ENCODE measurements at regions not wholly inside any gene's neighbourhood (a gene's known extent, or its start where the extent isn't known, plus 50 kb on each side); places are given as distances from the start of the nearest gene placed in this dataset.
A peak's percentile ranks its signal among the peaks of the same experiment; 100 is the strongest.

GRCh38 chr7:113561446-113561845 is 357.4 kb downstream of the PPP1R3A start:
- BruUV-seq (replicated peaks) = no TSS peak

GRCh38 chr7:113550966-113551365 is 367.8 kb downstream of the PPP1R3A start:
- Mint-ChIP-seq H3K4me3 (ENCODE audit: unreplicated experiment) (no peak overlapping the region), H3K9me3 (ENCODE audit: unreplicated experiment) (peaks cover 12% of the 10 kb centered on the region), H3K4me1 (ENCODE audit: insufficient read depth, unreplicated experiment) (peaks cover 5% of the 10 kb centered on the region), H3K27me3 (ENCODE audit: insufficient read depth, unreplicated experiment) (no peaks in the 10 kb centered on the region), H3K36me3 (ENCODE audit: insufficient read depth, unreplicated experiment) (no peaks in the 10 kb centered on the region), H3K27ac (ENCODE audit: low read depth, unreplicated experiment) (no peak overlapping the region)
- ChIA-PET CTCF (interaction anchor here (0.6 kb wide), 1 partner anchor 51 kb away, joined by 3 read pairs; no protein-coding TSS in a partner anchor), POLR2A (no interaction called here)
- no peak for TF ChIP-seq CTCF (IDR thresholded peaks at IDR 0.05; ENCODE audit: unreplicated experiment)
- no TSS peak for BruUV-seq (replicated peaks)
- intact Hi-C loops (cut with micrococcal nuclease) = no loop called here
- DNase-seq (ENCODE audit: unreplicated experiment) = no peak

More at GRCh38 chr7:113561446-113561845, 357.4 kb downstream of the PPP1R3A start:
- CTCF ChIA-PET = interaction anchor here (0.6 to 1.1 kb wide), 3 partner anchors 13 to 138 kb away, joined by 3 to 7 read pairs (median 3); no protein-coding TSS in a partner anchor
- intact Hi-C loops (cut with micrococcal nuclease) = no loop called here
- Mint-ChIP-seq H3K4me3 (ENCODE audit: unreplicated experiment) (peak overlapping the region; percentile 5), H3K27me3 (ENCODE audit: insufficient read depth, unreplicated experiment) (no peaks in the 10 kb centered on the region), H3K4me1 (ENCODE audit: insufficient read depth, unreplicated experiment) (peaks cover 12% of the 10 kb centered on the region), H3K9me3 (ENCODE audit: unreplicated experiment) (no peaks in the 10 kb centered on the region), H3K36me3 (ENCODE audit: insufficient read depth, unreplicated experiment) (no peaks in the 10 kb centered on the region), H3K27ac (ENCODE audit: low read depth, unreplicated experiment) (peak overlapping the region; percentile 40)
- POLR2A ChIA-PET = interaction anchor here (0.7 to 1.3 kb wide), 3 partner anchors 8 to 33 kb away, joined by 3 to 4 read pairs (median 3); no protein-coding TSS in a partner anchor
- DNase-seq (ENCODE audit: unreplicated experiment) = peak; percentile 69
- TF ChIP-seq CTCF (IDR thresholded peaks at IDR 0.05; ENCODE audit: unreplicated experiment) = no peak

- peaks cover 5% of the 10 kb centered on the region for H3K4me1 Mint-ChIP-seq (ENCODE audit: insufficient read depth, unreplicated experiment)
- DNase-seq (ENCODE audit: unreplicated experiment) = peak; percentile 26
- no peak overlapping the region for H3K4me3 Mint-ChIP-seq (ENCODE audit: unreplicated experiment)
- BruUV-seq (replicated peaks) = no TSS peak
- H3K9me3 Mint-ChIP-seq (ENCODE audit: unreplicated experiment) = peaks cover 10% of the 10 kb centered on the region
- H3K27ac Mint-ChIP-seq (ENCODE audit: low read depth, unreplicated experiment) = no peak overlapping the region
- no peaks in the 10 kb centered on the region for H3K27me3 Mint-ChIP-seq (ENCODE audit: insufficient read depth, unreplicated experiment)
- TF ChIP-seq CTCF (IDR thresholded peaks at IDR 0.05; ENCODE audit: unreplicated experiment) = no peak
- ChIA-PET POLR2A (interaction anchor here (1.3 kb wide), 1 partner anchor 12 kb away, joined by 3 read pairs; no protein-coding TSS in a partner anchor), CTCF (interaction anchor here (0.8 to 1.2 kb wide), 4 partner anchors 13 to 998 kb away, joined by 3 read pairs; no protein-coding TSS in a partner anchor)
- no peaks in the 10 kb centered on the region for H3K36me3 Mint-ChIP-seq (ENCODE audit: insufficient read depth, unreplicated experiment)
- intact Hi-C loops (cut with micrococcal nuclease) = no loop called here
These were observed 370.2 kb downstream of the PPP1R3A start for GRCh38 chr7:113548561-113548960.

GRCh38 chr7:113548137-113548536 is 370.7 kb downstream of the PPP1R3A start:
- no peak for TF ChIP-seq CTCF (IDR thresholded peaks at IDR 0.05; ENCODE audit: unreplicated experiment)
- H3K27ac Mint-ChIP-seq (ENCODE audit: low read depth, unreplicated experiment) = no peak overlapping the region
- ChIA-PET POLR2A (interaction anchor here (1.3 kb wide), 1 partner anchor 13 kb away, joined by 3 read pairs; no protein-coding TSS in a partner anchor), CTCF (interaction anchor here (0.8 to 1.2 kb wide), 3 partner anchors 13 to 95 kb away, joined by 3 read pairs; no protein-coding TSS in a partner anchor)
- BruUV-seq (replicated peaks) = no TSS peak
- H3K36me3 Mint-ChIP-seq (ENCODE audit: insufficient read depth, unreplicated experiment) = no peaks in the 10 kb centered on the region
- no peak for DNase-seq (ENCODE audit: unreplicated experiment)
- H3K9me3 Mint-ChIP-seq (ENCODE audit: unreplicated experiment) = peaks cover 6% of the 10 kb centered on the region
- peaks cover 5% of the 10 kb centered on the region for H3K4me1 Mint-ChIP-seq (ENCODE audit: insufficient read depth, unreplicated experiment)
- H3K4me3 Mint-ChIP-seq (ENCODE audit: unreplicated experiment) = no peak overlapping the region
- H3K27me3 Mint-ChIP-seq (ENCODE audit: insufficient read depth, unreplicated experiment) = no peaks in the 10 kb centered on the region
- intact Hi-C loops (cut with micrococcal nuclease) = no loop called here
